OCI-LY1 (cell line): ENCODE measurements at regions not wholly inside any gene's neighbourhood (a gene's known extent, or its start where the extent isn't known, plus 50 kb on each side); places are given as distances from the start of the nearest gene placed in this dataset.

Experiments
- CTCF ChIP-seq: fragments of 200-600 bp; sonication (generic), shearing (Covaris generic); IDR thresholded peaks from 2 replicates; pipeline ENCODE4 v1.5.1; 2017; ENCODE audit warnings: mild to moderate bottlenecking, antibody characterized with exemption, low read length, moderate library complexity, mixed read lengths
- EZH2 ChIP-seq: fragments of 200-600 bp; sonication (generic), shearing (Covaris generic); IDR thresholded peaks from 2 replicates; pipeline ENCODE4 v1.8.0; 2017; ENCODE audit warnings: borderline replicate concordance, mixed run types, mild to moderate bottlenecking, antibody characterized with exemption, low read length, moderate library complexity, mixed read lengths

- no peak for TF ChIP-seq CTCF
- no peak for TF ChIP-seq EZH2
Measured at GRCh38 chr5:125138266-125138665, 391.8 kb upstream of the ZNF608 start.
